Gastrocnemius medialis (tissue), 4 donors: ENCODE measurements at regions not wholly inside any gene's neighbourhood (a gene's known extent, or its start where the extent isn't known, plus 50 kb on each side); places are given as distances from the start of the nearest gene placed in this dataset.

Experiments
- POLR2A ChIP-seq, 2 donors: fragments of 450-650 bp; IDR thresholded peaks; one replicate each; pipeline ENCODE4 v1.6.1; 2017; ENCODE audit warnings: antibody characterized with exemption in 2 of 2, mild to moderate bottlenecking in 2 of 2, moderate library complexity in 2 of 2
- TF ChIP-seq, protein P1 (sequence below), 5 experiments: fragments of 450-650 bp in 3 of 5; fragments of 200-600 bp in 2 of 5; sonication (generic) in 2 of 5; IDR thresholded peaks in 4 of 5; conservative IDR thresholded peaks in 1 of 5; 1 replicate in 4 of 5; 2 replicates in 1 of 5; pipeline ENCODE4 v1.5.1; 2016 to 2019; ENCODE audit warnings: antibody characterized with exemption in 5 of 5, mild to moderate bottlenecking in 3 of 5, moderate library complexity in 3 of 5

- TF ChIP-seq, protein P1, sequence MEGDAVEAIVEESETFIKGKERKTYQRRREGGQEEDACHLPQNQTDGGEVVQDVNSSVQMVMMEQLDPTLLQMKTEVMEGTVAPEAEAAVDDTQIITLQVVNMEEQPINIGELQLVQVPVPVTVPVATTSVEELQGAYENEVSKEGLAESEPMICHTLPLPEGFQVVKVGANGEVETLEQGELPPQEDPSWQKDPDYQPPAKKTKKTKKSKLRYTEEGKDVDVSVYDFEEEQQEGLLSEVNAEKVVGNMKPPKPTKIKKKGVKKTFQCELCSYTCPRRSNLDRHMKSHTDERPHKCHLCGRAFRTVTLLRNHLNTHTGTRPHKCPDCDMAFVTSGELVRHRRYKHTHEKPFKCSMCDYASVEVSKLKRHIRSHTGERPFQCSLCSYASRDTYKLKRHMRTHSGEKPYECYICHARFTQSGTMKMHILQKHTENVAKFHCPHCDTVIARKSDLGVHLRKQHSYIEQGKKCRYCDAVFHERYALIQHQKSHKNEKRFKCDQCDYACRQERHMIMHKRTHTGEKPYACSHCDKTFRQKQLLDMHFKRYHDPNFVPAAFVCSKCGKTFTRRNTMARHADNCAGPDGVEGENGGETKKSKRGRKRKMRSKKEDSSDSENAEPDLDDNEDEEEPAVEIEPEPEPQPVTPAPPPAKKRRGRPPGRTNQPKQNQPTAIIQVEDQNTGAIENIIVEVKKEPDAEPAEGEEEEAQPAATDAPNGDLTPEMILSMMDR (IDR thresholded peaks at IDR 0.05 in 4 of 5, conservative IDR thresholded peaks at IDR 0.05 in 1 of 5) = no peak
- TF ChIP-seq POLR2A (IDR thresholded peaks at IDR 0.05) = no peak
These were observed 307.6 kb upstream of the FERMT1 start for GRCh38 chr20:6430381-6430780.
